GM21528 (cell line): ENCODE measurements at regions not wholly inside any gene's neighbourhood (a gene's known extent, or its start where the extent isn't known, plus 50 kb on each side); places are given as distances from the start of the nearest gene placed in this dataset.
"Not testable (repeated sequence)": the region's sequence is repeated elsewhere in the genome, so short reads cannot be mapped to it uniquely, and the experiment has no call there.

Experiments
- ATAC-seq: cut with Tn5 transposase; IDR thresholded peaks from one replicate; pipeline ENCODE4 v1.9.1; 2021; ENCODE audit warnings: mild to moderate bottlenecking, moderate library complexity; ENCODE audit not compliant: unreplicated experiment, low FRiP score

- no peak for ATAC-seq
These were observed 1303.1 kb upstream of the ZEB2 start for GRCh38 chr2:145822892-145823534.

GRCh38 chr2:145820651-145821050, 1300.7 kb upstream of the ZEB2 start:
- no peak for ATAC-seq

- ATAC-seq = no peak
These were observed 1299.1 kb upstream of the ZEB2 start for GRCh38 chr2:145818890-145819504.

GRCh38 chr2:145815933-145816332, 1296.0 kb upstream of the ZEB2 start:
- ATAC-seq = no peak

- no peak for ATAC-seq
These were observed 1293.6 kb upstream of the ZEB2 start for GRCh38 chr2:145813481-145813880.

- ATAC-seq = no peak
These were observed 1292.2 kb upstream of the ZEB2 start for GRCh38 chr2:145812165-145812554.

GRCh38 chr2:145811276-145812164, 1291.6 kb upstream of the ZEB2 start:
- ATAC-seq = no peak

- no peak for ATAC-seq
These were observed 1288.0 kb upstream of the ZEB2 start for GRCh38 chr2:145807968-145808367.

- no peak for ATAC-seq
These were observed 1287.6 kb upstream of the ZEB2 start for GRCh38 chr2:145807554-145807953.

GRCh38 chr2:145806546-145806945, 1286.6 kb upstream of the ZEB2 start:
- no peak for ATAC-seq

- ATAC-seq = no peak
These were observed 1282.2 kb upstream of the ZEB2 start for GRCh38 chr2:145802133-145802532.

GRCh38 chr2:145801210-145801609, 1281.3 kb upstream of the ZEB2 start:
- no peak for ATAC-seq

GRCh38 chr2:145800151-145801091, 1280.5 kb upstream of the ZEB2 start:
- ATAC-seq = no peak

- ATAC-seq = no peak
These were observed 1279.7 kb upstream of the ZEB2 start for GRCh38 chr2:145799595-145800108.

- no peak for ATAC-seq
These were observed 1278.5 kb upstream of the ZEB2 start for GRCh38 chr2:145798419-145798818.

GRCh38 chr2:145797692-145798091, 1277.8 kb upstream of the ZEB2 start:
- no peak for ATAC-seq

- ATAC-seq = no peak
These were observed 1272.8 kb upstream of the ZEB2 start for GRCh38 chr2:145792745-145793144.

GRCh38 chr2:145789636-145790035, 1269.7 kb upstream of the ZEB2 start:
- ATAC-seq = no peak

- ATAC-seq = not testable (repeated sequence)
These were observed 1267.9 kb upstream of the ZEB2 start for GRCh38 chr2:145787597-145788361.
